K562 (cell line): ENCODE measurements at regions not wholly inside any gene's neighbourhood (a gene's known extent, or its start where the extent isn't known, plus 50 kb on each side); places are given as distances from the start of the nearest gene placed in this dataset.
A peak's percentile ranks its signal among the peaks of the same experiment; 100 is the strongest.

Experiments
- KDM1A ChIP-seq, 2 experiments: fragments of 450-650 bp; IDR thresholded peaks; 2 replicates each; pipeline ENCODE4 v1.6.1; 2016; ENCODE audit warnings: mild to moderate bottlenecking in 2 of 2
- MBD2 ChIP-seq: sonication (generic); IDR thresholded peaks from 2 replicates; pipeline ENCODE4 v1.6.1; 2016; ENCODE audit warnings: low read depth, borderline replicate concordance
- PHB2 ChIP-seq: fragments of 450-650 bp; IDR thresholded peaks from 2 replicates; pipeline ENCODE4 v1.6.1; 2017; ENCODE audit warnings: low read depth
- SMC3 ChIP-seq: conservative IDR thresholded peaks from 2 replicates; pipeline ENCODE4 v1.6.1; 2011; ENCODE audit warnings: low read depth, low read length, improper control_type of control experiment; ENCODE audit not compliant: insufficient read depth
- SPI1 ChIP-seq: IDR thresholded peaks from 2 replicates; pipeline ENCODE4 v1.6.1; 2011; ENCODE audit warnings: low read depth, low read length, control low read depth, borderline replicate concordance
- TCFL5 ChIP-seq: fragments of 250-450 bp; sonication (Bioruptor Pico); conservative IDR thresholded peaks from 2 replicates; pipeline ENCODE4 v1.6.1; 2021; ENCODE audit warnings: mild to moderate bottlenecking, moderate library complexity, matching md5 sums
- TSC22D4 ChIP-seq: fragments of 450-650 bp; IDR thresholded peaks from 2 replicates; pipeline ENCODE4 v1.6.1; 2016; ENCODE audit warnings: missing genetic modification characterization, missing biosample characterization, control low read depth
- ZNF561 ChIP-seq: fragments of 450-650 bp; formaldehyde crosslinking; conservative IDR thresholded peaks from 2 replicates; pipeline ENCODE4 v1.4.0; 2020; ENCODE audit warnings: mild to moderate bottlenecking, moderate library complexity
- ZNF780A ChIP-seq: fragments of 250-450 bp; sonication (Bioruptor Pico); IDR thresholded peaks from 2 replicates; pipeline ENCODE4 v1.5.0; 2021; ENCODE audit warnings: mild to moderate bottlenecking
- TF ChIP-seq, protein P1 (sequence below), 3 experiments: IDR thresholded peaks in 2 of 3; conservative IDR thresholded peaks in 1 of 3; 2 replicates each; pipeline ENCODE4 v1.5.1; 2011 to 2012; ENCODE audit warnings: low read length in 3 of 3, mild to moderate bottlenecking in 3 of 3, control low read depth in 2 of 3, improper control_type of control experiment in 1 of 3, inconsistent platforms in 1 of 3, low read depth in 1 of 3, mixed read lengths in 1 of 3, moderate library complexity in 1 of 3; ENCODE audit not compliant: insufficient read depth in 2 of 3

- TF ChIP-seq, protein P1, sequence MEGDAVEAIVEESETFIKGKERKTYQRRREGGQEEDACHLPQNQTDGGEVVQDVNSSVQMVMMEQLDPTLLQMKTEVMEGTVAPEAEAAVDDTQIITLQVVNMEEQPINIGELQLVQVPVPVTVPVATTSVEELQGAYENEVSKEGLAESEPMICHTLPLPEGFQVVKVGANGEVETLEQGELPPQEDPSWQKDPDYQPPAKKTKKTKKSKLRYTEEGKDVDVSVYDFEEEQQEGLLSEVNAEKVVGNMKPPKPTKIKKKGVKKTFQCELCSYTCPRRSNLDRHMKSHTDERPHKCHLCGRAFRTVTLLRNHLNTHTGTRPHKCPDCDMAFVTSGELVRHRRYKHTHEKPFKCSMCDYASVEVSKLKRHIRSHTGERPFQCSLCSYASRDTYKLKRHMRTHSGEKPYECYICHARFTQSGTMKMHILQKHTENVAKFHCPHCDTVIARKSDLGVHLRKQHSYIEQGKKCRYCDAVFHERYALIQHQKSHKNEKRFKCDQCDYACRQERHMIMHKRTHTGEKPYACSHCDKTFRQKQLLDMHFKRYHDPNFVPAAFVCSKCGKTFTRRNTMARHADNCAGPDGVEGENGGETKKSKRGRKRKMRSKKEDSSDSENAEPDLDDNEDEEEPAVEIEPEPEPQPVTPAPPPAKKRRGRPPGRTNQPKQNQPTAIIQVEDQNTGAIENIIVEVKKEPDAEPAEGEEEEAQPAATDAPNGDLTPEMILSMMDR (IDR thresholded peaks at IDR 0.05 in 2 of 3, conservative IDR thresholded peaks at IDR 0.05 in 1 of 3; ENCODE audit: insufficient read depth in 2 of 3, low read depth in 1 of 3, low read length in 3 of 3) = peak; percentile 37 to 52 (median 45); a peak in 5 of 6 replicates
- TF ChIP-seq TSC22D4 (tag) (no peak), SPI1 (peak; percentile 21; the same call in 1 of the 2 replicates), KDM1A (IDR thresholded peaks at IDR 0.05) (no peak), SMC3 (0 out of 2 replicates have a peak, but pooled peaks have one; percentile 16), TCFL5 (no peak), MBD2 (no peak), ZNF780A (no peak), PHB2 (no peak), ZNF561 (CRISPR knock-in tag) (no peak)
Observed at GRCh38 chr1:47703981-47704596, 266.2 kb downstream of the FOXD2 start (continued).
